Fibroblast of skin of left quadriceps (primary cell): ENCODE measurements at regions not wholly inside any gene's neighbourhood (a gene's known extent, or its start where the extent isn't known, plus 50 kb on each side); places are given as distances from the start of the nearest gene placed in this dataset.

Experiments used
- DNase-seq, 2 experiments: peaks; one replicate each; pipeline ENCODE4 v3.0.0-alpha.2; 2013; ENCODE audit warnings: low read depth in 2 of 2

DNA sequence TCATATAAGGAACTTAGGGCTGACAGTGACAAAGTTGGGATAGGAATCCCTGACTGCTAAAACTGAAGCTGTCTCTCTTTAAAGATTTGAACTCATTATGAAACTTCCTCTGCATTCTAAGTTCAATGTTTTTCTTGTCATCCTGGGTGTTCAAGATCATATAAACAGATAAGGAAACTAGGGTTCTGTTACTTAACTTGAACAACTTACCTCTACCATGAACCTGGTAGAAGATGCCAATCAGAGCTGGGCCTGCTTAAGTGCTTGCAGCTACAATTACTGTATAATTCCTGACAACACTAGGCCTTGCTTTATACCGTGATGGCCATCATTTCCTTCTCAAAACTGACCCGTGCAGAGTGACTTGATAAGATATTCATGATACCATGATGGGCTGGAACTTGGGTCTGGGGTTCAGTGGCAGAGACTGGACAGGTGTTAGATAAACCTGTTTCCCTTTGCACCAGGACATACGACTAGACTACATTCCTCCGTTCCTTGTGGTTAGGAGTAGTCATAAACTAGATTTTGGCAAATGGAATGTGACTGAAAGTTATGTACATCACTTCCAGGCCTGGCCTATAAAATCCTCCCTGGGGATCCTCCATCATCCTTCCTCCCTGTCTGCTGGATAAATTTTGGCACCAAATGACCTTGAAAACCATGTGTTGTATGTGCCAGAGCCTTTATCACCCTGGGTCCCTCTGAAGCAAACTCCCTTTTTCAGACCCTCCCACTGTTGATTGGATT lies 172.2 kb upstream of the PRICKLE1 start:
- DNase-seq: peak; percentile 52 to 60

- no peak for DNase-seq
These were observed 171.5 kb upstream of the PRICKLE1 start for GRCh38 chr12:42761086-42761485.

DNA sequence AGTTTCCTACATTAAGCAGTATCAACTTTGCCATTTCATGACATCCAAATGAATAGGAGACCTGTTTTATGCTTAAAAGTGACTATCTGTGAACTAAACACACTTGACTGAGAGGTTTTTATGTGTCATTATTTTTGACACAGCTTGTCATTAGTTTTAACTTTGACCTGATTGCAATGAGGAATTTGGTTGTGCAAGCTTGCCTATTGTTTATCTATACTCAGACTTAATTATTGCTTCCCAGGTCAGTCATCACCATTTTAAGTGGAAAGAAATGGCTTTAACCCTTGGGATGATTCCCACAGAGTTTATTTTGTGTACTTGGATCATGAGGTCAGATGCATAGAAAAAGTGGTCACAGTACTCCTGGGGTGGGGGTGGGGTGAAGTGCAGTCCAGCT lies 171.0 kb upstream of the PRICKLE1 start:
- no peak for DNase-seq

- peak in 1 of 2 experiments; percentile 20 for DNase-seq
These were observed 170.2 kb upstream of the PRICKLE1 start for GRCh38 chr12:42759622-42760273.

DNA sequence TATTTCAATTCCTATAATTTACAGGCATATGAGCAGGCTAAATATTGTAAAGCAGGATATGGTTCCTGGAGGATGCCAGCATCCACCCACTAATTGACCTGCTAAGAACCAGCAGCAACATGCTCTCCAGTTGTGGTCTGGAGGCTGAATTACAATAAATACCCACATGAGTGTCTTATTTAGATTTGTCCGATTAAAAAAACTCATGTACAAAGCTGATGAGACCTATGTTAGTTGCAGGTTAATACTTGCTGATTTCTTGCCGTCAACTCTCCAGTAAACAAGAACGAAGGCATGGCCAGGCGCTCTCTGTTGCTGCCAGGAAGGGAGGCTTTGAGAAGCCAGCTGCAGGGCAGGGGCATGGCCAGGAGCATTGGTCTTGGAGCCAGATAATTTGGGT lies 169.3 kb upstream of the PRICKLE1 start:
- DNase-seq: no peak

GRCh38 chr12:42757624-42758119 lies 168.1 kb upstream of the PRICKLE1 start:
- DNase-seq: no peak

- DNase-seq: peak; percentile 77 to 79
These were observed 167.5 kb upstream of the PRICKLE1 start for GRCh38 chr12:42756841-42757623.

DNA sequence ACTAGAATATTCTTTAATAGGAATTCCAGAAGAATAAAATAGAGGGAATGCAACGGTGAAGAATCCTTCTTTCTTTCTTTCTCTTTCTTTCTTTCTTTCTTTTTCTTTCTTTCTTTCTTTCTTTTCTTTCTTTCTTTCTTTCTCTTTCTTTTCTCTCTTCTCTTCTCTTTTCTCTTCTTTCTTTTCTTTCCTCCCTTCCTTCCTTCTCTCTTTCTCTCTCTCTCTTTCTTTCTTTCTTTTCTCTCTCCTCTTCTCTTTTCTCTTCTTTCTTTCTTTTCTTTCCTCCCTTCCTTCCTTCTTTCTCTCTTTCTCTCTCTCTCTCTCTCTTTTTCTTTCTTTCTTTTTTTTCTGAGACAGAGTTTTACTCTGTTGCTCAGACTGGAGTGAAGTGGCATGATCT lies 160.8 kb upstream of the PRICKLE1 start:
- DNase-seq: no peak

DNA sequence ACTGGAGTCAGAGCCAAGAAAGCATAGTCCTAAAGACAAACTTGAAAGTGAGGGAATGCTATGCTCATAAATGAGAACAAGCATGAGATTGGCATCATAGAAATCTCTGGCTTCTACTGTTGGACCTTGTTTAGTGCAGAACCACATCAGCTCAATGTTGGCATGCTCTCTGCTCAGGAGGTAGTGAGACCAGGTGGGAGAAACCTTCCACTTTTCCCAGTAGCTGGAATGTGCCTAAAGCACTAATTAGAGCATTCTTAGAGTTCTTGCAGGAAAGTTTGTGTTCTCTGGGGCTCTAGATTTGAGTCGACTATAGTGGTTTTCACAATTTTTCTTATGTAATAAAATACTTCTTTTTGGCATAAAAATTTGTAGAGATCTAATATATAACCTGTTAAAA lies 159.7 kb upstream of the PRICKLE1 start:
- no peak for DNase-seq

DNA sequence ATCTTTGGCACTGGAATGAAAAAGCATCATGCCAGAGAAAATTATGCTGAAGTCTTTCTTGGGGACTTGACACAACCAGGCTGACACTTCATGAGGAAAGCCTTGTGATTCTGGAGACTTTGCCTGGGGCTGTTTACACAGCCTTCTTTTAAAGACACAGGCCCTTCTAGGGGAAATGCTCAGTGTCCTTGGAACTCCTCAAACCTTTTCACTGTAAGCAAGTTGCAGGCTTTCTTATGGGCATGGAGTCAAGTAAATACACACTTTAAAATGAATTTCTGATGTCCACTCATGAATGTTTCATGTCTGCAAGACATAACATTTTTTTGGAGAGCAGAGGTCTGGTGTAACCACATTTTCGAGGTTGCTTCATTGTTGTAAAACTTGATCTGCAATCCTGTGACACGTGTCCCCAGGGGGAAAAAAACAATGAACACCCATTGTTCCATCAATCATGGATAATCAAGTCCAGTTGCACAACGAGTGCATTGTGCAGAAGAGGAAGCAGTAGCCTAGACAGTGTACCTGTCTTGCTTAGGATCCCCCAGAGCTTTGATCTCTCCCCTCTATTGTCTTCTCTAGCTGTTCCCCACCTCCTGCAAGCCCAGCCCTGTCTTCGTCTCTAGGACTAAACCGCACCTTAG lies 155.1 kb upstream of the PRICKLE1 start:
- DNase-seq: peak in 1 of 2 experiments; percentile 18

GRCh38 chr12:42742716-42743115 lies 153.2 kb upstream of the PRICKLE1 start:
- no peak for DNase-seq

DNA sequence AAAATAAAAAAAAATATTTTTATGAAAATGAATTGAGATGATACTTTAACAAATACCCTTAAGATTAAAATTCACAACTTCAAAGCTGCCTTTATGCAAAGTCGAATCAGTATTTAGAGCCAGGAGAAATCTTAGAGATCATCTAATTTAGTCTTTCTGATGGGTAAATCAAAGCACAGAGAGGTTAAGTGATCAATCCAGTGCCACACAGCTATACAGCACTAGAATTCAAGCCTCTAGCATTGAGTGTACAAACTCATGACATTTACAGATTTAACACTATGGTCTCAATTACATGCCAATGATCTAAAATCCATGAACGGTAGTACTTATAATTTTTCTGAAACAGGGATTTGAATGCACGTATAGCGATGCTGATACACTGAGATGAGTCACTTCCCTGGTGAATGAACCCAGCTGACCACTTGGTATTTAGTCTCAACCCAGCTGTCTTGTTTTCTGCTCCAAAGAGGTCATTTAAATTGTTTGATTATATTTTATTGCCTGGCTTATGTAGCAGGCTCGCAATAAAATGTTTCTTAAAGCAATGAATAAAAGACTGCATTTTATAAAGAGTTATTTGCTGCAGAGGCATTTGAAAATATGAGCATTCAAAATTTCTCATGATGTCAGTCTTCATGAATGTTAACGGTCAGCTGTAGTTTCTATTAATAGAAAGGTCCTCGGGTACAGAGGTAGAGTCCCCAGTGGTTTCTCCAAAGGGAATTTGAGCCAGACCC lies 152.4 kb upstream of the PRICKLE1 start:
- no peak for DNase-seq

GRCh38 chr12:42741091-42741490 lies 151.5 kb upstream of the PRICKLE1 start:
- no peak for DNase-seq

DNA sequence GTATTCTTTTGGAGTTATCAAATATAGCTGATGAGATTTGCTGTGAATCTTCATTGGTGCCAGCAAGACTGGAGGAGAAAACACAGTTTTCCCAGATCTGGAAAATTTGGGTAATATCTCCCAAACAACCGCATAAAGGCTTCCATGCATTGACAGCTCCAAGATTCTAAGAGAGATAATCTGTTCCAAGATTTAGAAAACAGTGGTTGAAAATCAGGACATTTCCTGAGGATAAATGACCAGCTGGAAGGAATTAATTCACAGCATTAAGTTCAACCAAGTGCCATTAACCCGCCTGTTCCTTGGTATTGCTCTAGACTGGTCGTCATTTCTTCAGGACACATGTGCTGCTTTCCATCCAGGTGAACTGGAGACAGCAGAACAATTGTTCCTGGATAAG lies 147.9 kb upstream of the PRICKLE1 start:
- no peak for DNase-seq

GRCh38 chr12:42735861-42736361 lies 146.4 kb upstream of the PRICKLE1 start:
- no peak for DNase-seq

GRCh38 chr12:42733911-42734310 lies 144.4 kb upstream of the PRICKLE1 start:
- no peak for DNase-seq

GRCh38 chr12:42732908-42733411 lies 143.4 kb upstream of the PRICKLE1 start:
- DNase-seq: no peak

DNA sequence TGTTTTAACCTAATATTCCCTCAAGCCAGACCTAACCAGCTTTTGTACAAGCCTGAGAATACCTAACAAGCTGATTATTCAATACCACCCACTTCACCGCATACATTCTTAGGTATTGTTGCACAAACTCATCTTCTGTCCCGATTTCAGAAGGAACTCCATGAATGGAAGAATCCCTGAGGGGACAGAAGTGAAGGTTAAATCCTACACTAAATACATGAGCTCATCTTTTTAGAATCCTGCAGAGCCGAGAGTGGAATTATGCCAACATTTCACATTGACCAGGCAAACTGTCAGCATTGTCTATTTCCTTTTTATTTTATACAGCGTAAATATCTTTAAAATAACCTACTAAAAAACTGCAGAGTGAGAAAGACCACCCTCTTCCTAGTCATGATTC lies 140.7 kb upstream of the PRICKLE1 start:
- DNase-seq: no peak

DNA sequence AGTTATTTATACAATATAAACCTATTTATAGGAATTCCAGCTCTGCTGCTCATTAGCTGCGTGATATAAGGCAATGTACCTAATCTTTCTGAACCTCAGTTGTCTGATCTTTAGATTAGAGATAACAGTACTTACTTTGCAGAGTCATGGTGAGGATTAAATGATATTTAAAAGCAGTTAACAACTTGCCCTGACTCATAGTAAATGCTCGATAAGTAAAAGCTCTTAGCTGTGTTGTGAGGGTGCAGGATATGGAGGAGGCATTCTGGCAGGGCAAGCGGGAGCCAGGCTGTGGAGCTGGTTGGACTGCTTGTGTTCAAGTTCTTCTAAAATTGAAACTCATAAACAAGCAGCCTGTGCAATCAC lies 140.0 kb upstream of the PRICKLE1 start:
- DNase-seq: no peak

GRCh38 chr12:42728770-42729534 lies 139.4 kb upstream of the PRICKLE1 start:
- DNase-seq: no peak
